ENCODE measurements at regions not wholly inside any gene's neighbourhood (a gene's known extent, or its start where the extent isn't known, plus 50 kb on each side); places are given as distances from the start of the nearest gene placed in this dataset.

DNA sequence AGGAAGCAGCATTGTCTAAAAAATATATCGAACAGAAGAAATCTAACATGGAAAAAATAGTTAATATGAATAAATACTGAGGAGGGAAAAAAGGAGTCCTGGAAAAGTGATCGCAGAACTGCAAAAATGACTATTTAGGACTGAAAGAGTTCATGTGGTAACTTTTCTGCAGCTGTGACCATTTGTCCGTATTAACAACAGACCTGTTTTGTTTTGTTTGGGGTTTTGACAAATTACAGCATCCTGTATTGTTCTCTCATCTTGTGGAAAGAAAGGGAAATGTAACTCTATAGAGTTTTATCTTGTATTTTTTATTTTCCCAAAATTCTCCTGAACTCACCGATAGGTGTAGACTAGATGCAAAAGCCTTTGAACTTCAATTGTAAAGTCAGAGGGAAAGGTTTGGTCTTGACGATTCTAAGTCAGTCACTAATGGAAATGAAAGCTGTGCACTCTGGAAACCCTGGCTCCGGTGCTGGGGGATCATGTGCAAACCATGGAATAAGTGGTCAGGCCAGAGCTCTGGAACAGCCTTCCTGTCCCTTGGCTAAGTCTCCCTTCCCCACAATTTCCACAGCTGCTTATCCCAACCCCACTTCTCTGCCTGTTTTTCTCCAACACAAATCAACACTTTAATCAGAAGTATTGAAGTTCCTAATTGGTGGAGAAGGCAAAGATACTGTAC lies 51.2 kb upstream of the MARCKS start:
- no peak for DNase-seq

Measured in renal pelvis (tissue), 1 donor.